AG20443 (cell line): ENCODE measurements at regions not wholly inside any gene's neighbourhood (a gene's known extent, or its start where the extent isn't known, plus 50 kb on each side); places are given as distances from the start of the nearest gene placed in this dataset.

Experiments used
- DNase-seq: peaks from one replicate; pipeline ENCODE4 v3.0.0; 2012; ENCODE audit warnings: low spot score, mixed read lengths

GRCh38 chr4:119748853-119749252 lies 120.2 kb upstream of the PDE5A start:
- no peak for DNase-seq

- peak; percentile 79 for DNase-seq
These were observed 118.3 kb upstream of the PDE5A start for GRCh38 chr4:119746951-119747350.

- no peak for DNase-seq
These were observed 116.7 kb upstream of the PDE5A start for GRCh38 chr4:119745351-119745750.

- DNase-seq, result no peak
These were observed 116.0 kb upstream of the PDE5A start for GRCh38 chr4:119744580-119744979.

- DNase-seq, result no peak
These were observed 115.0 kb upstream of the PDE5A start for GRCh38 chr4:119743644-119744043.

GRCh38 chr4:119739796-119740195 lies 111.2 kb upstream of the PDE5A start:
- no peak for DNase-seq

GRCh38 chr4:119738901-119739300 lies 110.3 kb upstream of the PDE5A start:
- no peak for DNase-seq

GRCh38 chr4:119736559-119736958 lies 108.0 kb upstream of the PDE5A start:
- no peak for DNase-seq

- peak; percentile 65 for DNase-seq
These were observed 106.6 kb upstream of the PDE5A start for GRCh38 chr4:119735165-119735651.

- DNase-seq, result no peak
These were observed 104.8 kb upstream of the PDE5A start for GRCh38 chr4:119733431-119733830.

GRCh38 chr4:119731778-119732177 lies 103.2 kb upstream of the PDE5A start:
- no peak for DNase-seq

GRCh38 chr4:119731146-119731742 lies 102.6 kb upstream of the PDE5A start:
- no peak for DNase-seq

- no peak for DNase-seq
These were observed 102.0 kb upstream of the PDE5A start for GRCh38 chr4:119730671-119730950.

GRCh38 chr4:119729835-119730670 lies 101.4 kb upstream of the PDE5A start:
- DNase-seq, result peak; percentile 53

- DNase-seq, result no peak
These were observed 100.3 kb upstream of the PDE5A start for GRCh38 chr4:119728692-119729593.

- no peak for DNase-seq
These were observed 99.6 kb upstream of the PDE5A start for GRCh38 chr4:119728185-119728584.

- peak; percentile 35 for DNase-seq
These were observed 97.9 kb upstream of the PDE5A start for GRCh38 chr4:119726505-119726904.

GRCh38 chr4:119725688-119726330 lies 97.2 kb upstream of the PDE5A start:
- DNase-seq, result no peak

GRCh38 chr4:119725011-119725410 lies 96.4 kb upstream of the PDE5A start:
- DNase-seq, result no peak

- DNase-seq, result no peak
These were observed 94.1 kb upstream of the PDE5A start for GRCh38 chr4:119722670-119723069.

GRCh38 chr4:119721878-119722277 lies 93.3 kb upstream of the PDE5A start:
- DNase-seq, result no peak
